Kidney epithelial cell (primary cell): ENCODE measurements at regions not wholly inside any gene's neighbourhood (a gene's known extent, or its start where the extent isn't known, plus 50 kb on each side); places are given as distances from the start of the nearest gene placed in this dataset.

Experiments used
- DNase-seq: peaks from one replicate; pipeline ENCODE4 v3.0.0-alpha.2; 2010; ENCODE audit warnings: low read depth
- H3K27me3 ChIP-seq: 2 replicates; pipeline ENCODE4 v1.6.0; 2011; ENCODE audit warnings: low read length; ENCODE audit not compliant: control insufficient read depth, insufficient read depth
- H3K36me3 ChIP-seq: 2 replicates; pipeline ENCODE4 v1.5.1; 2011; ENCODE audit warnings: low read length; ENCODE audit not compliant: control insufficient read depth, insufficient read depth
- H3K4me3 ChIP-seq: 2 replicates; pipeline ENCODE4 v1.5.1; 2011; ENCODE audit warnings: low read depth, mild to moderate bottlenecking, control low read depth, low read length
- CTCF ChIP-seq: IDR thresholded peaks from 2 replicates; pipeline ENCODE4 v1.5.1; 2011; ENCODE audit warnings: mild to moderate bottlenecking, moderate library complexity, low read length, control low read depth, inconsistent platforms; ENCODE audit not compliant: insufficient read depth, poor library complexity, severe bottlenecking

GRCh38 chr17:53390575-53390974, 432.2 kb upstream of the KIF2B start:
- H3K4me3 ChIP-seq, result no peak overlapping the region
- H3K27me3 ChIP-seq, result no peaks in the 10 kb centered on the region
- H3K36me3 ChIP-seq, result no peaks in the 10 kb centered on the region
- no peak for TF ChIP-seq CTCF
- no peak for DNase-seq

GRCh38 chr17:53387745-53388144, 435.0 kb upstream of the KIF2B start:
- no peak for TF ChIP-seq CTCF

GRCh38 chr17:53353919-53354351, 468.8 kb upstream of the KIF2B start:
- no peak overlapping the region for H3K4me3 ChIP-seq
- DNase-seq, result no peak
- TF ChIP-seq CTCF, result no peak
- no peaks in the 10 kb centered on the region for H3K36me3 ChIP-seq
- no peaks in the 10 kb centered on the region for H3K27me3 ChIP-seq

More at GRCh38 chr17:53387745-53388144, 435.0 kb upstream of the KIF2B start:
- Histone ChIP-seq H3K36me3 (no peaks in the 10 kb centered on the region), H3K4me3 (no peak overlapping the region), H3K27me3 (no peaks in the 10 kb centered on the region)
- no peak for DNase-seq

- no peak for TF ChIP-seq CTCF
- no peak for DNase-seq
- no peaks in the 10 kb centered on the region for H3K36me3 ChIP-seq
These were observed 477.9 kb upstream of the KIF2B start for GRCh38 chr17:53344778-53345177.

GRCh38 chr17:53336281-53336680, 486.4 kb upstream of the KIF2B start:
- Histone ChIP-seq H3K36me3 (no peaks in the 10 kb centered on the region), H3K27me3 (no peaks in the 10 kb centered on the region), H3K4me3 (no peak overlapping the region)
- TF ChIP-seq CTCF, result no peak
- no peak for DNase-seq

More at GRCh38 chr17:53344778-53345177, 477.9 kb upstream of the KIF2B start:
- H3K27me3 ChIP-seq, result no peaks in the 10 kb centered on the region
- H3K4me3 ChIP-seq, result no peak overlapping the region

GRCh38 chr17:53335443-53335842, 487.3 kb upstream of the KIF2B start:
- H3K27me3 ChIP-seq, result no peaks in the 10 kb centered on the region
- no peaks in the 10 kb centered on the region for H3K36me3 ChIP-seq
- TF ChIP-seq CTCF, result no peak
- no peak overlapping the region for H3K4me3 ChIP-seq
- DNase-seq, result no peak
